BE2C (cell line): ENCODE measurements at regions not wholly inside any gene's neighbourhood (a gene's known extent, or its start where the extent isn't known, plus 50 kb on each side); places are given as distances from the start of the nearest gene placed in this dataset.

ENCODE experiments used
- DNase-seq: peaks from one replicate; pipeline ENCODE4 v3.0.0-alpha.2; 2020
- H3K27me3 ChIP-seq: fragments of 250-450 bp; sonication (Bioruptor Pico); 2 replicates; pipeline ENCODE4 v1.5.1; 2020; ENCODE audit warnings: mild to moderate bottlenecking
- H3K36me3 ChIP-seq: fragments of 250-450 bp; sonication (Bioruptor Pico); 2 replicates; pipeline ENCODE4 v1.5.1; 2020; ENCODE audit warnings: mild to moderate bottlenecking
- H3K4me1 ChIP-seq: fragments of 250-450 bp; sonication (Bioruptor Pico); 2 replicates; pipeline ENCODE4 v1.5.1; 2020
- H3K4me3 ChIP-seq: 2 replicates; pipeline ENCODE4 v1.5.1; 2011; ENCODE audit warnings: low read depth, low read length
- H3K9me3 ChIP-seq: fragments of 250-450 bp; sonication (Bioruptor Pico); 2 replicates; pipeline ENCODE4 v1.5.1; 2020
- CTCF ChIP-seq: IDR thresholded peaks from 2 replicates; pipeline ENCODE4 v1.5.1; 2012; ENCODE audit warnings: mild to moderate bottlenecking, low read depth, low read length

DNA sequence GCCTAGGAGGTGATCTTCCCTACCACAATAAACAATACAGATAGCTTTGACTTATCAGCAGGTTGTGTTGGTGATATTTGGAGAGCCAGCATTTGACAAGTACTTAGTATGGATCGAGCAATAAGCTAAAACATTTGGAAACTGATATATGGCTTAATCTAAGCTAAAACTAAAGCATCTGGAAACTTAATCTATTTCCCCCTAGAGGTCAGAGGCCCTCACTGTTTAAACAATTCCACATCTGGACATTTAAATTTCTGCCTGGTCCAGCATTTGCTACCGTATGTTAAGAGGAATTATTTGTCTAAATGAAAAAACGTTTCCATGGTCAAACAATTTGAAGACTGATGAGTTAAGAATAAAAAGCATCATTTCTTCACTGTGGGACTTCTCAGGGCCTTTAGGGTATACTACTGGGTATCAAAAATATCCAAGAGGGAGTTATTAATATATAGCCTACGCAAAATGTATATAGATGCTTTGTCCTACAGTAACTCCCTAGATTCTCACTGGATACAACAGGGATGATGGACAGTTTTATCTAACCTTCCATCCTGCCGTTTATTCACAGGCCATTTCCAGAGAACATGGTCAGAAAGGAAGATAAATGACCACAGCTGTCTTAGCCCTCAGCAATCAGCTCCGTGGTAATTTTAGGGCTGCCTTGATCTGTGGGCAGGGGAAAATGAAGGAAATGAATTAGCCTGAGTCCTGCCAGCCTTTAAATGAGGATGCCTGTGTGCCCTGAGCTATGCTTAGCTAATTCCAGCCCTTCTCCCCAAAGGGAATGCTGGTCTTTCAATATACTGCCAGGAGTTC, 135.4 kb upstream of the NUDT4 start:
- TF ChIP-seq CTCF: no peak
- no peak overlapping the region for H3K4me3 ChIP-seq
- H3K27me3 ChIP-seq: no peaks in the 10 kb centered on the region
- H3K4me1 ChIP-seq: peaks cover 8% of the 10 kb centered on the region
- no peaks in the 10 kb centered on the region for H3K9me3 ChIP-seq
- DNase-seq: no peak
- no peaks in the 10 kb centered on the region for H3K36me3 ChIP-seq

DNA sequence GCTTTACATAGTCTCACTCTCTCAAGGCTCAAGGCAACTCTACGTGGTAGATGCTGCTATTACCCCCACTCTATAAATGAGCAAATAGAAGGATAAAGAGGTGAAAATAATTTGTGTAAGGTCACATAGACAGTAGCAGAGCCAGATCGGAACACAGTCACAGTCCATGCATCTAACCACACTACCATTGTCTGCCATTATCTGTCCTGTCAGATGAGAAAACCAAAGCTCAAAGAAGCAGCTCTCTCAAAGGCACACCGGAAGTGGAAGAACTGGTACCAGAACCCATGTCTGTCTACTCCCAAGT, 134.4 kb upstream of the NUDT4 start:
- H3K36me3 ChIP-seq: no peaks in the 10 kb centered on the region
- H3K27me3 ChIP-seq: no peaks in the 10 kb centered on the region
- DNase-seq: no peak
- H3K9me3 ChIP-seq: no peaks in the 10 kb centered on the region
- H3K4me3 ChIP-seq: no peak overlapping the region
- no peak for TF ChIP-seq CTCF
- peaks cover 12% of the 10 kb centered on the region for H3K4me1 ChIP-seq

DNA sequence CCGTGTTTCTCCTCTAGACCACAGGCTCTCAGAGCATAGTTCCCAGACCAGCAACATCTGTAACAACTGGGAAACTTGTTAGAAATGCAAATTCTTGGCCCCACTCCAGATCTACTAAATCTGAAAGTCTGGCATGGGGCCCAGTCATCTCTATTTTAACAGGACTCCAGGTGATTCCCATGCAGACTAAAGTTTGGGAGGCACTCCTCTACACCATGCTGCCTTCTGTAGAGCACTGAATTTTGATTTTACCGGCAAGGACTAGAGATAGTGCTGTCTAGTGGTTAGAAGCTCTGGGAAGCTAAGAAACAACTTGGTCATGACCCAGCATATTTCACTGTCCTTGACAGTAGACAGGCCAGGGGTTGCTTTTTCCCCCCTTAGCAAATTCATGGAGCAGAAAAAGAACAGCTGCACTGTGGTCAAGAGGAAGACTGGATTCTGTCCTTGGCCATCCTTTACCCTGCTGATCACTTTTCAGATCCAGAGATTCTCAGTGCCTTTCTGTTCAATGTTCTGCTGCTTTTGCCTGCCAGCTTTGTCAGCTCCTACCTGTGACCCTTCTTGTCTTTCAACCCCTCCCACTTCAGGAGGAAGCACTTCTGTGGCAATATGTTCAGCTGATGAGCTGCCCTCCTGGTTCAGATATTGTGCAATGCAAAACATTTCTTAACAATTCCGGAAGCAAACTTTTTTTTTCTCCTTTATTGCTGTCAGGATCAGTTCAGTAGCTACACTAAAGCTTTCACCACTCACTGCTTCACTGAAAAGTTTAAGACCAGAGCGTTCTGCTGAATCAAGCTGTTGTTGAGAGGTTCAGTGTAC, 133.8 kb upstream of the NUDT4 start:
- DNase-seq: peak; percentile 50
- H3K9me3 ChIP-seq: no peaks in the 10 kb centered on the region
- peaks cover 12% of the 10 kb centered on the region for H3K4me1 ChIP-seq
- TF ChIP-seq CTCF: no peak
- no peaks in the 10 kb centered on the region for H3K36me3 ChIP-seq
- H3K4me3 ChIP-seq: no peak overlapping the region
- no peaks in the 10 kb centered on the region for H3K27me3 ChIP-seq

- Histone ChIP-seq H3K27me3 (no peaks in the 10 kb centered on the region), H3K36me3 (no peaks in the 10 kb centered on the region), H3K4me1 (peaks cover 12% of the 10 kb centered on the region), H3K4me3 (no peak overlapping the region), H3K9me3 (no peaks in the 10 kb centered on the region)
- DNase-seq: no peak
- no peak for TF ChIP-seq CTCF
Observed at GRCh38 chr12:93244514-93245077, 133.1 kb upstream of the NUDT4 start.

GRCh38 chr12:93245543-93245942, 132.2 kb upstream of the NUDT4 start:
- Histone ChIP-seq H3K9me3 (no peaks in the 10 kb centered on the region), H3K4me1 (peaks cover 12% of the 10 kb centered on the region), H3K4me3 (no peak overlapping the region), H3K27me3 (no peaks in the 10 kb centered on the region), H3K36me3 (no peaks in the 10 kb centered on the region)
- TF ChIP-seq CTCF: no peak
- no peak for DNase-seq
